ENCODE measurements at regions not wholly inside any gene's neighbourhood (a gene's known extent, or its start where the extent isn't known, plus 50 kb on each side); places are given as distances from the start of the nearest gene placed in this dataset.

GRCh38 chr5:170445936-170446335, 56.8 kb upstream of the KCNMB1 start:
- Histone ChIP-seq H3K4me3 (no peak overlapping the region), H3K27me3 (no peaks in the 10 kb centered on the region), H3K27ac (no peak overlapping the region), H3K9me3 (no peaks in the 10 kb centered on the region), H3K4me1 (no peaks in the 10 kb centered on the region), H3K36me3 (no peaks in the 10 kb centered on the region)
- intact Hi-C loops (cut with DNase I), result no loop called here
- no peak for TF ChIP-seq CTCF (IDR thresholded peaks at IDR 0.05)
- DNase-seq (ENCODE audit: low spot score in 2 of 2), result no peak

- no peak for DNase-seq (ENCODE audit: low spot score in 2 of 2)
- TF ChIP-seq CTCF (IDR thresholded peaks at IDR 0.05), result no peak
These were observed 55.9 kb upstream of the KCNMB1 start for GRCh38 chr5:170444969-170445505.

GRCh38 chr5:170444181-170444580, 55.0 kb upstream of the KCNMB1 start:
- H3K36me3 ChIP-seq, result no peaks in the 10 kb centered on the region
- no peak for TF ChIP-seq CTCF (IDR thresholded peaks at IDR 0.05)
- no peak overlapping the region for H3K4me3 ChIP-seq
- H3K27ac ChIP-seq, result no peak overlapping the region
- H3K27me3 ChIP-seq, result no peaks in the 10 kb centered on the region
- no peak for DNase-seq (ENCODE audit: low spot score in 2 of 2)
- intact Hi-C loops (cut with DNase I), result no loop called here
- H3K9me3 ChIP-seq, result no peaks in the 10 kb centered on the region
- H3K4me1 ChIP-seq, result no peaks in the 10 kb centered on the region

More at GRCh38 chr5:170444969-170445505, 55.9 kb upstream of the KCNMB1 start:
- Histone ChIP-seq H3K27ac (no peak overlapping the region), H3K9me3 (no peaks in the 10 kb centered on the region), H3K27me3 (no peaks in the 10 kb centered on the region), H3K4me1 (no peaks in the 10 kb centered on the region), H3K36me3 (no peaks in the 10 kb centered on the region), H3K4me3 (no peak overlapping the region)
- intact Hi-C loops (cut with DNase I), result no loop called here

GRCh38 chr5:170443624-170444023, 54.5 kb upstream of the KCNMB1 start:
- no peak for TF ChIP-seq CTCF (IDR thresholded peaks at IDR 0.05)
- Histone ChIP-seq H3K4me1 (no peaks in the 10 kb centered on the region), H3K9me3 (no peaks in the 10 kb centered on the region), H3K27ac (no peak overlapping the region), H3K4me3 (no peak overlapping the region), H3K36me3 (no peaks in the 10 kb centered on the region), H3K27me3 (no peaks in the 10 kb centered on the region)
- intact Hi-C loops (cut with DNase I), result no loop called here
- no peak for DNase-seq (ENCODE audit: low spot score in 2 of 2)

GRCh38 chr5:170442921-170443320, 53.8 kb upstream of the KCNMB1 start:
- H3K27ac ChIP-seq, result no peak overlapping the region
- no peak for DNase-seq (ENCODE audit: low spot score in 2 of 2)
- H3K27me3 ChIP-seq, result no peaks in the 10 kb centered on the region
- no peaks in the 10 kb centered on the region for H3K36me3 ChIP-seq
- H3K9me3 ChIP-seq, result no peaks in the 10 kb centered on the region
- intact Hi-C loops (cut with DNase I), result no loop called here
- no peaks in the 10 kb centered on the region for H3K4me1 ChIP-seq
- no peak overlapping the region for H3K4me3 ChIP-seq
- no peak for TF ChIP-seq CTCF (IDR thresholded peaks at IDR 0.05)

GRCh38 chr5:170442391-170442790, 53.2 kb upstream of the KCNMB1 start:
- H3K4me3 ChIP-seq, result no peak overlapping the region
- intact Hi-C loops (cut with DNase I), result no loop called here
- DNase-seq (ENCODE audit: low spot score in 2 of 2), result no peak
- H3K36me3 ChIP-seq, result no peaks in the 10 kb centered on the region
- H3K4me1 ChIP-seq, result no peaks in the 10 kb centered on the region
- H3K27me3 ChIP-seq, result no peaks in the 10 kb centered on the region
- no peak for TF ChIP-seq CTCF (IDR thresholded peaks at IDR 0.05)
- no peaks in the 10 kb centered on the region for H3K9me3 ChIP-seq
- no peak overlapping the region for H3K27ac ChIP-seq

All from ascending aorta (tissue), 2 donors.